ENCODE measurements at regions not wholly inside any gene's neighbourhood (a gene's known extent, or its start where the extent isn't known, plus 50 kb on each side); places are given as distances from the start of the nearest gene placed in this dataset.

- DNase-seq = no peak
Measured at GRCh38 chr4:140316799-140317198, 56.6 kb upstream of the SCOC start.

GRCh38 chr4:140315970-140316369 lies 57.5 kb upstream of the SCOC start:
- DNase-seq = no peak

GRCh38 chr4:140315438-140315837 lies 58.0 kb upstream of the SCOC start:
- DNase-seq = no peak

GRCh38 chr4:140315019-140315418 lies 58.4 kb upstream of the SCOC start:
- no peak for DNase-seq

- DNase-seq = no peak
Measured at GRCh38 chr4:140312100-140312499, 61.3 kb upstream of the SCOC start.

GRCh38 chr4:140311257-140311835 lies 62.1 kb upstream of the SCOC start:
- no peak for DNase-seq

- DNase-seq = no peak
Measured at GRCh38 chr4:140309124-140309870, 64.1 kb upstream of the SCOC start.

GRCh38 chr4:140308366-140309123 lies 64.9 kb upstream of the SCOC start:
- DNase-seq = no peak

DNA sequence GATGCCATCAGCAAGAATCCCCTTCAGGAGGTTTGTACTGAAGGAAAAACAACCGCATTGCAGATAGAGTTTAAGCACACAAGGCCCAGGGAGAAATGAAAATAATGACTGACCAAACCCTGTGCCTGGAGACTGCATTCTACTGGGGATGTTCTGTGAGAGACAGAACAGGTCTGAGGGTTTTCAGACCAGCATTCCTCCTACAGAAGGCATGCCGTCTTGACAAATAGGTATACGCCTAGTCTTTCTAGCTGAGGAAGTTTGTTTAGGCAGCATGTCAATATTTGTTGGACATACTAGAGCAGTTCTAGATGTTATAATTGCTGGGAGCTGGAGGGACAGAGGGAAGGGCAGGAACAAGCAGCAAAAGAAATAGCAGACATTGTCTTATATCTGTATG lies 68.4 kb upstream of the SCOC start:
- no peak for DNase-seq

GRCh38 chr4:140304346-140304745 lies 69.1 kb upstream of the SCOC start:
- no peak for DNase-seq

GRCh38 chr4:140302151-140302859 lies 71.1 kb upstream of the SCOC start:
- DNase-seq = no peak

GRCh38 chr4:140300271-140300970 lies 73.0 kb upstream of the SCOC start:
- no peak for DNase-seq

DNA sequence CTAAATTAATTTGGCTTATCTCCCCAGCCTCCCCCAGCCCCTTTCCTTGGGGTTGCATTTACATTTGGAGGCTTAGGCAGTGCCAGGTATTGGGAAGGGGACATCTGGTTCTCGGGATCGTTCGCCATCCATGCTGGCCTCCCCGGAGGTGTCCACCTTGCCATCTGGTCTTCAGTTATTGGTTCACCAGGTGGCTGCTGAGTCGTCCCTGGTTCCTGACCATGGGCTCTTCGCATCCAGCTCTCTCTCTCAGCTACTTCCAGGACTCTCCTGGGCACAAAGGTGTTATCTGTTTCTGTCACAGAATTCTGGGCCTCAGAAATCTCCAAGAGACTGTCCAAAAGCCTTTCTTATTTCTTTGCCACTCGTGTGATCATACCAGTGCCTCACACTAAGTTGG lies 75.4 kb upstream of the SCOC start:
- DNase-seq = no peak

GRCh38 chr4:140297221-140297570 lies 76.2 kb upstream of the SCOC start:
- peak; percentile 58 for DNase-seq

- peak; percentile 43 for DNase-seq
Measured at GRCh38 chr4:140296335-140297220, 76.9 kb upstream of the SCOC start.

GRCh38 chr4:140293979-140294378 lies 79.5 kb upstream of the SCOC start:
- no peak for DNase-seq

DNA sequence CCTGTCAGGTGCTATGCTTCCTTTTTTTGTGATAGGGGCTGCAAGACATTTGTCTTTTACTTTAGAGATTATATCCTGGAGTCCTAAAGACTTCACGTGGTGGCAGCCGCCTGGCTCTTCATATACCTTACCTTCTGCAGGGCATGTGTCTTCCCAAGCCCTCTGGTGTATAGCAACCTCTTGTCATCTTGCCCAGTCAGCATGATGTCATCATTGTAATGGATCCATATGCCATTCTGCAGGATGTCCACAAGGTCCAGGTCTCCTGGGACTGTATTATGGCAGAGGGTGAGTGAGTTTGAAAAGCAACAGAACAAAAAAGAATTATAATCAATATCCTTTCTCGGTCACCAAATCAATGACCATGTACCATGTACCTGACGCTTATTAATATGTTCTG lies 82.2 kb upstream of the SCOC start:
- DNase-seq = no peak

DNA sequence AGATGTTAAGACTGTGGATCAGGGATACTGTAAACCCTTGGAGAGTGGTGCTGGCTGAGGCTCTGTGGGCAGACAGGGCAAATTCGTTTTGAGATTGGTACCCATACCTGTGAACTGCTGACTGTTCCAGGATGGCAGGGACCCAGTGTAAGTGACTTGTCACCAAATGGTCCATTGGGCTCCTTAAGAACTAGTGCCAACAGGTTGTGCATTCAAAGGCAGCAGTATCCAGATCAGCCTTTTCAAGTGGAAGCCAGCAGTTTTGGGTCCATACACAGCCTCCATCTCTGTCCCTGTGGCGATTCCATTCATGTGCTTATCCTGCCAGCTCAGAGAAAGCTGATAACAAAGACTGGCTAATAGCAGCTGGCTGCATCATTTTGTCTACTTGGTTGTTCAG lies 84.0 kb upstream of the SCOC start:
- no peak for DNase-seq

GRCh38 chr4:140286456-140286855 lies 87.0 kb upstream of the SCOC start:
- no peak for DNase-seq

- no peak for DNase-seq
Measured at GRCh38 chr4:140284456-140284855, 89.0 kb upstream of the SCOC start.

DNA sequence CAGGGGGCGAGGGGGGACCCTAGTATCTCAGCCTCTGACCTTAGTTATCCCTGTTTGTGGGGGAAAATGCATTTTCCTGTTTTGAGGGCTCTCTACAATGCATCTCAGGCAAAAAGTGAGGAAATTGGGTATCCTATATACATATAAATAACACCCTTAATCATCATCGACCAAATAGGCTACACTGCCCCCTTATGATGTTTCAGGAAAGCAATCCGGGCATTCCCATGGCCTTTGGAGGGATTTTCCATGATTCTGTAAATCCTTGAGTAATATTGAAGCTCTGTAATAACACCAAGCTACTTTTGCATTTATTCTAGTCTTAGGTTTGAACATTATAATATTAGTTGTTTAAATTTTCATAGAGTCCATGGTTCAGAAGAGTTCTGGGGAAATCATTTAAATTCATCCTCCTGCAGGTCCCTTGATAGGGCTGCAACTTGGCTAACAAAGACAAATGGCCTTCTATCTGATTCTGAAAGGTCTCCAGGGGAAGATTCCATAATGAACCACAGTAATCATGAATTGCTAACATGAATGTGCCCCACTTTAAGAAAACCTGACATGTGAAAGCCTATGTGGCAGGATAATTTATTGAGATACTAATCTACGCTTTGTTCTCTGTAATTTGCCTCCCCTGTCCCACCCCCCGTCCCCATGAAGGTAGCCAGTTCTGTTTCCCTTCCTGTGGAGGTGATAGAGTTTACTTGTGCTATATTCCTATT lies 91.5 kb upstream of the SCOC start:
- peak; percentile 23 for DNase-seq

Measured in NCI-H1436 (cell line).